Stomach (tissue), 8 donors: ENCODE measurements at regions not wholly inside any gene's neighbourhood (a gene's known extent, or its start where the extent isn't known, plus 50 kb on each side); places are given as distances from the start of the nearest gene placed in this dataset.

Source experiments
- DNase-seq, 2 donors: peaks; one replicate each; pipeline versions ENCODE4 v3.0.0 to v3.0.0-alpha.2; 2013 to 2019
- H3K27ac ChIP-seq, 5 donors: fragments of 200-600 bp in 4 of 5; sonication (generic) in 4 of 5; one replicate each; pipeline ENCODE4 v1.5.1; 2013 to 2019; ENCODE audit warnings: mild to moderate bottlenecking in 1 of 5, moderate library complexity in 1 of 5
- H3K27me3 ChIP-seq, 3 donors: fragments of 200-600 bp; sonication (generic); one replicate each; pipeline ENCODE4 v1.5.1; 2017 to 2019; ENCODE audit warnings: mixed run types in 1 of 3
- H3K36me3 ChIP-seq, 4 donors: fragments of 200-600 bp; sonication (generic); 1 replicate in 3 of 4; 2 replicates in 1 of 4; pipeline ENCODE4 v1.5.1; 2016 to 2019
- H3K4me1 ChIP-seq, 4 donors: fragments of 200-600 bp; sonication (generic); one replicate each; pipeline ENCODE4 v1.5.1; 2016 to 2019
- H3K4me3 ChIP-seq, 4 donors: fragments of 200-600 bp; sonication (generic) in 3 of 4; one replicate each; pipeline ENCODE4 v1.5.1; 2016 to 2019; ENCODE audit warnings: mild to moderate bottlenecking in 1 of 4
- H3K9me3 ChIP-seq, 4 donors: fragments of 200-600 bp; sonication (generic); one replicate each; pipeline ENCODE4 v1.5.1; 2016 to 2019
- EP300 ChIP-seq: sonication (generic); formaldehyde crosslinking; IDR thresholded peaks from one replicate; pipeline ENCODE4 v1.6.1; 2017; ENCODE audit warnings: antibody characterized with exemption
- POLR2A ChIP-seq, 4 donors: fragments of 450-650 bp; IDR thresholded peaks; one replicate each; pipeline ENCODE4 v1.6.1; 2016; ENCODE audit warnings: antibody characterized with exemption in 4 of 4, control low read depth in 2 of 4, mild to moderate bottlenecking in 1 of 4, moderate library complexity in 1 of 4
- POLR2AphosphoS5 ChIP-seq, 3 donors: sonication (generic); formaldehyde crosslinking; IDR thresholded peaks; one replicate each; pipeline ENCODE4 v1.6.1; 2016; ENCODE audit warnings: antibody characterized with exemption in 3 of 3
- WGBS, 5 donors: extraction: QIAGEN DNeasy Blood & Tissue Kit in 3 of 5; methylation state at CpG; one replicate each; pipeline versions ENCODE4 v1.1.5 to v1.1.7; 2013 to 2018; 5-methylcytosine and 5-hydroxymethylcytosine counted together
- intact Hi-C: fragments of 100-400 bp; cut with DNase I; formaldehyde crosslinking; loops from one replicate; pipeline ENCODE4 v1.15.1; 2023; ENCODE audit warnings: low total_unique reads
- TF ChIP-seq, protein P1 (sequence below), 7 experiments: fragments of 450-650 bp in 4 of 7; fragments of 200-600 bp in 3 of 7; sonication (generic) in 3 of 7; IDR thresholded peaks; one replicate each; pipeline ENCODE4 v1.5.1; 2016 to 2019; ENCODE audit warnings: antibody characterized with exemption in 7 of 7, control low read depth in 2 of 7, mild to moderate bottlenecking in 1 of 7
- donor health status: healthy with polysubstance abuse.
- donor health status: Bipolar disorder and iron deficiency.
- donor health status: healthy.

DNA sequence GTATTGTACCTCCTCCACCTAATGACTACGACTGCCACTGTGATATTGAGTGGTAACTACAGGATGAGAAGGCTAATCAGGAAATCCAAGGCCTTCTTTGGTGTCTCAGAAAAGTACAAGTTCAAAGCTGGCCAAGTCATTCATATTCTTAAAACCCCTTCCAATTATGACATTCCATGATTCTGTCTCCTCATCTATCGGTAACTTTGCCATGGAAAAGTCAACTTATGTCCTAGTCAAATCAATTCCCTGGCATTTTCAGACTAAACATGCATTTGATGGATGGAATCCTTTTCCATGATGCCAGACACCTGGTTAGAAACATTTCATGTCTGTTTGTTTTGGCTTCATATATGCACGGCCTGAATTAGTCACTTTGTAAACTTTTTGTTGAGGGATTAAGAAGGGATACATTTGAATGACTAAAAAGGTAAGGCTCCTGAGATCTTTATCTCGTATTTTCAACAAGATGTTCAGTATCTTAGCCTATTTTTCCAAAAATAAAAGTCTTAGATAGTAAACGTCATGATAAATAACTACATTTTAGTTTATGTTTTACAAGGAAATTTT is 186.5 kb downstream of the NHLRC3 start:
- 50 to 62% (median 51%) methylated on average over 5 of the region's 5 CpGs for WGBS, 5 donors
- TF ChIP-seq, protein P1, sequence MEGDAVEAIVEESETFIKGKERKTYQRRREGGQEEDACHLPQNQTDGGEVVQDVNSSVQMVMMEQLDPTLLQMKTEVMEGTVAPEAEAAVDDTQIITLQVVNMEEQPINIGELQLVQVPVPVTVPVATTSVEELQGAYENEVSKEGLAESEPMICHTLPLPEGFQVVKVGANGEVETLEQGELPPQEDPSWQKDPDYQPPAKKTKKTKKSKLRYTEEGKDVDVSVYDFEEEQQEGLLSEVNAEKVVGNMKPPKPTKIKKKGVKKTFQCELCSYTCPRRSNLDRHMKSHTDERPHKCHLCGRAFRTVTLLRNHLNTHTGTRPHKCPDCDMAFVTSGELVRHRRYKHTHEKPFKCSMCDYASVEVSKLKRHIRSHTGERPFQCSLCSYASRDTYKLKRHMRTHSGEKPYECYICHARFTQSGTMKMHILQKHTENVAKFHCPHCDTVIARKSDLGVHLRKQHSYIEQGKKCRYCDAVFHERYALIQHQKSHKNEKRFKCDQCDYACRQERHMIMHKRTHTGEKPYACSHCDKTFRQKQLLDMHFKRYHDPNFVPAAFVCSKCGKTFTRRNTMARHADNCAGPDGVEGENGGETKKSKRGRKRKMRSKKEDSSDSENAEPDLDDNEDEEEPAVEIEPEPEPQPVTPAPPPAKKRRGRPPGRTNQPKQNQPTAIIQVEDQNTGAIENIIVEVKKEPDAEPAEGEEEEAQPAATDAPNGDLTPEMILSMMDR (IDR thresholded peaks at IDR 0.05) = no peak
- TF ChIP-seq POLR2AphosphoS5 (IDR thresholded peaks at IDR 0.05) (no peak), EP300 (no peak), POLR2A (IDR thresholded peaks at IDR 0.05) (no peak)
- Histone ChIP-seq H3K9me3 (no peaks in the 10 kb centered on the region), H3K4me1 (no peaks in the 10 kb centered on the region), H3K27ac (no peak overlapping the region), H3K27me3 (no peaks in the 10 kb centered on the region), H3K36me3 (no peaks in the 10 kb centered on the region), H3K4me3 (no peak overlapping the region)
- intact Hi-C loops = no loop called here
- no peak for DNase-seq

DNA sequence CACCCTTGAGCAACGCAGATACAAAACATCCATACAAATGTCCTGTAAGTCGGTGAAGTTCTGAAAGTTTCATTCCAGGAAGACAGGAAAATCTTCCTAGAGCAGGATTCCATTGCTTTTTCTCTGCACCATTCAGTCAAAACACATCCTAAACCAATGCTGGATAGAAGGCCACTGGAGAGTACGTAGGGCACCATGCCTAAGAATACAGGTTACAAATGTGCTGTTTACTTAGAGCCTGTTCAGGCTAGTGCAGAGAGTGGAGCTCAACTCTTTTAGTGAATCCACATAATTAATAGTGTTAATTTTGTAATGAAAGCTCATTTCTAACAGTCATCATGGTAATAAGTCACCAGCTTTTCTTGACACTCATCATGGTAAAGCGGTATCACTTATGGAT is 187.6 kb downstream of the NHLRC3 start:
- Histone ChIP-seq H3K27me3 (no peaks in the 10 kb centered on the region), H3K9me3 (no peaks in the 10 kb centered on the region), H3K36me3 (no peaks in the 10 kb centered on the region), H3K27ac (no peak overlapping the region), H3K4me1 (no peaks in the 10 kb centered on the region), H3K4me3 (no peak overlapping the region)
- intact Hi-C loops = no loop called here
- WGBS, 5 donors = 70 to 92% (median 78%) methylated on average over 4 of the region's 4 CpGs
- no peak for DNase-seq
- TF ChIP-seq EP300 (no peak), POLR2AphosphoS5 (IDR thresholded peaks at IDR 0.05) (no peak), POLR2A (IDR thresholded peaks at IDR 0.05) (no peak)
- TF ChIP-seq, protein P1 (IDR thresholded peaks at IDR 0.05) = no peak

GRCh38 chr13:39226359-39226758 is 188.1 kb downstream of the NHLRC3 start:
- Histone ChIP-seq H3K36me3 (no peaks in the 10 kb centered on the region), H3K4me1 (no peaks in the 10 kb centered on the region), H3K4me3 (no peak overlapping the region), H3K9me3 (no peaks in the 10 kb centered on the region), H3K27me3 (no peaks in the 10 kb centered on the region), H3K27ac (no peak overlapping the region)
- TF ChIP-seq POLR2A (IDR thresholded peaks at IDR 0.05) = no peak
- no peak for TF ChIP-seq POLR2AphosphoS5 (IDR thresholded peaks at IDR 0.05)
- TF ChIP-seq, protein P1 (IDR thresholded peaks at IDR 0.05) = no peak
- TF ChIP-seq EP300 = no peak
- intact Hi-C loops = no loop called here
- DNase-seq = no peak
- whole genome bisulfite sequencing, 5 donors = 69 to 80% (median 73%) methylated on average over 3 of the region's 3 CpGs

GRCh38 chr13:39232401-39232980 is 194.2 kb downstream of the NHLRC3 start:
- H3K9me3 ChIP-seq = no peaks in the 10 kb centered on the region
- WGBS, 5 donors = 75 to 84% (median 79%) methylated on average over 1 of the region's 1 CpG
- no peaks in the 10 kb centered on the region for H3K27me3 ChIP-seq
- no peak for TF ChIP-seq POLR2A (IDR thresholded peaks at IDR 0.05)
- no peak for TF ChIP-seq EP300
- TF ChIP-seq POLR2AphosphoS5 (IDR thresholded peaks at IDR 0.05) = no peak
- TF ChIP-seq, protein P1 (IDR thresholded peaks at IDR 0.05) = no peak
- H3K36me3 ChIP-seq = no peaks in the 10 kb centered on the region
- DNase-seq = no peak
- intact Hi-C loops = no loop called here
- no peak overlapping the region for H3K4me3 ChIP-seq
- H3K27ac ChIP-seq = no peak overlapping the region
- H3K4me1 ChIP-seq = no peaks in the 10 kb centered on the region
